Ascending aorta (tissue), 2 donors: ENCODE measurements at regions not wholly inside any gene's neighbourhood (a gene's known extent, or its start where the extent isn't known, plus 50 kb on each side); places are given as distances from the start of the nearest gene placed in this dataset.

Experiments used
- DNase-seq, 2 donors: peaks; one replicate each; pipeline ENCODE4 v3.0.0-alpha.2; 2019; ENCODE audit warnings: low spot score in 2 of 2
- H3K27ac ChIP-seq, 2 donors: fragments of 200-600 bp; sonication (generic); one replicate each; pipeline ENCODE4 v1.5.1; 2016 to 2017; ENCODE audit warnings: mild to moderate bottlenecking in 1 of 2
- H3K27me3 ChIP-seq: fragments of 200-600 bp; sonication (generic); one replicate; pipeline ENCODE4 v1.5.1; 2017
- H3K36me3 ChIP-seq, 2 donors: fragments of 200-600 bp; sonication (generic); one replicate each; pipeline ENCODE4 v1.5.1; 2016
- H3K4me1 ChIP-seq, 2 donors: fragments of 200-600 bp; sonication (generic); one replicate each; pipeline ENCODE4 v1.5.1; 2016 to 2017; ENCODE audit warnings: mild to moderate bottlenecking in 1 of 2
- H3K4me3 ChIP-seq, 2 donors: fragments of 200-600 bp; sonication (generic); one replicate each; pipeline ENCODE4 v1.5.1; 2016 to 2017; ENCODE audit warnings: mild to moderate bottlenecking in 1 of 2
- H3K9me3 ChIP-seq, 2 donors: fragments of 200-600 bp; sonication (generic); one replicate each; pipeline ENCODE4 v1.5.1; 2016
- CTCF ChIP-seq, 3 experiments: fragments of 200-600 bp in 2 of 3; fragments of 450-650 bp in 1 of 3; sonication (generic) in 2 of 3; IDR thresholded peaks; one replicate each; pipeline ENCODE4 v1.5.1; 2016 to 2019; ENCODE audit warnings: antibody characterized with exemption in 3 of 3, mild to moderate bottlenecking in 1 of 3, moderate library complexity in 1 of 3
- intact Hi-C: fragments of 100-400 bp; cut with DNase I; formaldehyde crosslinking; loops from one replicate; pipeline ENCODE4 v1.15.1; 2023

DNA sequence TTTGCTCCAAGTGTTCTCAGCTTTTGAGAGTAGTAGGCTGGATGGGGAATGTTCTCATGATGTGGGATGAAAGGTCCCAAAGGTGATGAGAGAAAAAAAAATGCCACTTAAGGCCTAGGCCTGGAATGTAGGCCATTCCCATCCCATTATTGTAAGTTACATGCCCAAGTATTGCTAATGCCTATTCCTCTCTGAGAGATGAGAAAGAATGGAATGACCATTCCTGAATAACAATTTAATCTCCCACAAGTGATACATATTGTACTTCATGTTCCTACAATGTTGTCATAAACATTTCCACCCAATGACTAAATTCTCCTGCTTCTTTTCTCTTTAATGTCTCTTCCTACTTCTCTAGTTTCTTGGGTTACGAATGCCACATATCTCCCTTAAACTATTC lies 102.8 kb upstream of the KCNJ16 start:
- Histone ChIP-seq H3K4me3 (no peak overlapping the region), H3K27me3 (no peaks in the 10 kb centered on the region), H3K4me1 (no peaks in the 10 kb centered on the region), H3K27ac (no peak overlapping the region), H3K9me3 (no peaks in the 10 kb centered on the region), H3K36me3 (no peaks in the 10 kb centered on the region)
- no peak for TF ChIP-seq CTCF (IDR thresholded peaks at IDR 0.05)
- intact Hi-C loops = no loop called here
- no peak for DNase-seq

DNA sequence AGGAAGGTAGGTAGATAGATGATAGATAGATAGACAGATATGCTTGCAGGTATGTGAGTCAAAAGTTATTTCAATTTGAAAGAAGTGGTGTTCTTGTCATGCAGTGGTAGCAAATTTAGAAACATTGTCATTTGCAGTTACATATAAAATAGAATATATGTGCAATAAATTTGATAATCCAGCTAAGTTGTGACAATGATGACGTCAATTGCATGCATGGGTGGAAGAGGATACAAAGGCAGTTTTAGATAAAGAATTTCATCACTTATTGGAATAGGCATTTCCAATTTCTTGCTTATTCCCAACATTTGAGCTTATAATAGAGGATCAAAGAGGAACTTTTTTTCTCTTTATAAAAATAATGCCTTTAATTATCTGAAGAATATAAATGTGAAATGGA lies 99.2 kb upstream of the KCNJ16 start:
- H3K36me3 ChIP-seq = no peaks in the 10 kb centered on the region
- no peaks in the 10 kb centered on the region for H3K27me3 ChIP-seq
- no peak for TF ChIP-seq CTCF (IDR thresholded peaks at IDR 0.05)
- H3K9me3 ChIP-seq = no peaks in the 10 kb centered on the region
- no peak overlapping the region for H3K27ac ChIP-seq
- no peaks in the 10 kb centered on the region for H3K4me1 ChIP-seq
- no peak for DNase-seq
- no peak overlapping the region for H3K4me3 ChIP-seq
- intact Hi-C loops = no loop called here

DNA sequence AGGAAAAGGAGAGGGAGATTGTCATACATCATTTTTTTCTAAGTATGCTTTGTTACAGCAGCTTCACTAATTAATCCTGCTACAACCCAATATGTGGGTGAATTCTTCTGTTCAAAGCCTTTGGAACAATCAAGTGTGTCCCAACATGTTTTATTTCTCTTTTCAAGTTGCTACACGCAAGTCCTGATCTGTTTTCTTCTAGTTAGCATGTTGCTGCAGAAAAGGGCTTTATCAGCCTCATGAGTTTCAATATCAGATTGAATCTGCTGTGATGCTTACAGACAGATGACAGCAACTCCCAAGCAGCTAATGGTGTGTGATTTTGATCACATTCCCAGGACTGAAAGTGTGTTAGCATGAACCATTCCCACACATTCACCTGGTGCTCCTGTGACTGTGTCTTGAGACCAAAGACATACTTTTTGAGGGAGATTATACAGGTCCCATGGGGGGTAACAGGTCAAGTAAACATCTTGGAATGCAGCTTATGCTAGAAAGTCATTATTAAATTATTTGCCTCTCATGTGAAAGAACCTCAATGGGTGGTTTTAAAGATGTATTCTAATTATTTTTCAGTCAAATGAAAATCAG lies 96.9 kb upstream of the KCNJ16 start:
- Histone ChIP-seq H3K9me3 (no peaks in the 10 kb centered on the region), H3K4me3 (no peak overlapping the region), H3K27ac (no peak overlapping the region), H3K4me1 (no peaks in the 10 kb centered on the region), H3K27me3 (no peaks in the 10 kb centered on the region), H3K36me3 (no peaks in the 10 kb centered on the region)
- TF ChIP-seq CTCF (IDR thresholded peaks at IDR 0.05) = no peak
- intact Hi-C loops = no loop called here
- no peak for DNase-seq

- DNase-seq = no peak
- H3K27ac ChIP-seq = no peak overlapping the region
- no peak overlapping the region for H3K4me3 ChIP-seq
- no peaks in the 10 kb centered on the region for H3K36me3 ChIP-seq
- H3K9me3 ChIP-seq = no peaks in the 10 kb centered on the region
- no peaks in the 10 kb centered on the region for H3K4me1 ChIP-seq
- intact Hi-C loops = no loop called here
- no peaks in the 10 kb centered on the region for H3K27me3 ChIP-seq
- no peak for TF ChIP-seq CTCF (IDR thresholded peaks at IDR 0.05)
Observed at GRCh38 chr17:69981441-69981840, 93.6 kb upstream of the KCNJ16 start.

DNA sequence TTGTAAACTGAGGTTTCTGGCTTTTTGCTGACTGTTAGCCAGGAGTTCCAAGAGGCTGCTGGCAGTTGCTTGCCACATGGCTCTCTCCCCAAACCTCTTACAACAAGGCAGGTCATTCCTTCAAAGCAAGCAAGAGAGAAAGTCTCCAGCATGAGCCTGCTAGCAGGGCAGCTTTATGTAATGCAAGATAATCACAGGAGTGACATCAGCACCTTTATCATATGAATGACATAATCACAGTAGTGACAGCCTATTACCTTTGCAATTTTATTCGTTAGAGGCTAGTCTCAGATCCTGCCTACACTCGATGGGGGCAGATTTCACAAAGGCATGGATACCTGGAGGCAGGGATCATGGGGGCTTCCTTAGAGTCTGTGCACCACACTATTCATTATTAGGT lies 79.5 kb upstream of the KCNJ16 start:
- Histone ChIP-seq H3K27me3 (no peaks in the 10 kb centered on the region), H3K27ac (no peak overlapping the region), H3K9me3 (no peaks in the 10 kb centered on the region), H3K4me1 (no peaks in the 10 kb centered on the region), H3K36me3 (no peaks in the 10 kb centered on the region), H3K4me3 (no peak overlapping the region)
- intact Hi-C loops = no loop called here
- TF ChIP-seq CTCF (IDR thresholded peaks at IDR 0.05) = no peak
- DNase-seq = no peak

DNA sequence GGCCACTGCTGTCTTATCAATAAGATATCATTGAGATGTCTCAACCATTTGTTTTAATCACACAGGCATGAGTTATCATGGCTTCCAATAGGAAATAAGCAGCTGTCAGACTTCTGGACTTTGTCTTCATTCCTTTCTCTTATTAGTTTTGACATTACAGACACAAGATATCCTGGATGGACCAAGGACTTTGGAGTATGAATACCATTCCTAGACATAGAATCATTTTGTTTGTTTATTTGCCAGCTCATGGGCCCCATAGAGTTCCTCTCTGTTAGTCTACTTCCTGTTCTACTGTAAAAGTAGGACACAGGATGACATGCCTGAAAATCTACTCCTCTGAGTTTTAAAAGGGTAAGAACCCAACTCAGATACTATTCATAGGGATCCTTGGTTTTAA lies 77.7 kb upstream of the KCNJ16 start:
- H3K27ac ChIP-seq = no peak overlapping the region
- no peaks in the 10 kb centered on the region for H3K9me3 ChIP-seq
- H3K36me3 ChIP-seq = no peaks in the 10 kb centered on the region
- H3K4me3 ChIP-seq = no peak overlapping the region
- no peak for DNase-seq
- H3K27me3 ChIP-seq = no peaks in the 10 kb centered on the region
- no peaks in the 10 kb centered on the region for H3K4me1 ChIP-seq
- TF ChIP-seq CTCF (IDR thresholded peaks at IDR 0.05) = no peak
- intact Hi-C loops = no loop called here
